Adrenal gland (tissue), 5 donors: ENCODE measurements at regions not wholly inside any gene's neighbourhood (a gene's known extent, or its start where the extent isn't known, plus 50 kb on each side); places are given as distances from the start of the nearest gene placed in this dataset.

Experiments
- CTCF ChIP-seq, 6 experiments: fragments of 450-650 bp in 4 of 6; fragments of 200-600 bp in 2 of 6; sonication (generic) in 1 of 6; IDR thresholded peaks; 1 replicate in 5 of 6; 2 replicates in 1 of 6; pipeline versions ENCODE4 v1.5.1 to v1.8.0; 2016 to 2021; ENCODE audit warnings: antibody characterized with exemption in 6 of 6, mild to moderate bottlenecking in 2 of 6, moderate library complexity in 1 of 6
- POLR2A ChIP-seq, 2 donors: fragments of 450-650 bp; IDR thresholded peaks; one replicate each; pipeline ENCODE4 v1.6.1; 2017; ENCODE audit warnings: antibody characterized with exemption in 2 of 2, mild to moderate bottlenecking in 2 of 2, moderate library complexity in 1 of 2
- donor health status: DM: no; HTN: no; CAD: no.

GRCh38 chr5:89351975-89352374 is 469.0 kb upstream of the MEF2C start:
- TF ChIP-seq CTCF (IDR thresholded peaks at IDR 0.05) (no peak), POLR2A (IDR thresholded peaks at IDR 0.05) (no peak)
